NT2/D1 (cell line): ENCODE measurements at regions not wholly inside any gene's neighbourhood (a gene's known extent, or its start where the extent isn't known, plus 50 kb on each side); places are given as distances from the start of the nearest gene placed in this dataset.

Experiments used
- YY1 ChIP-seq: IDR thresholded peaks from 2 replicates; pipeline ENCODE4 v1.6.1; 2011; ENCODE audit not compliant: insufficient read length, insufficient read depth
- ZNF274 ChIP-seq: IDR thresholded peaks from 2 replicates; pipeline ENCODE4 v1.6.1; 2011; ENCODE audit warnings: mild to moderate bottlenecking, low read depth, low read length

DNA sequence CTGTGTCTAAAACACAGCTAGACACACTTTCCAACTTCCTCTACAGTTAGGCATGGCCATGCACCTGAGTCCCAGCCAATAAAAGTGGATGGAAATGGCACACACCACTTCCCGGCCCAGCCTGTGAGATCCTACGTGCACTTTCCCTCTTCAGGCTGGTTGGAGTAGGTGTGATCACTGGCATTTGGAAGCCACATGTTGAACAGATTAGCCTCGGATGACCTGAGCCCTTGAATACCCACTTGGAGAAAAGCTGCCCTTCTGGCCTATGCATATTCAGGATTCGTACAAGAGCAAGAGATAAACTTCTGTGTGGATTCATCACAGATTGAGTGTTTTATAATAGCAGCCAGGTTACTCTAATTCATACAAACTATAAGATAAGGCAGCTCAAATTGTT lies 359.0 kb upstream of the SLC30A5 start:
- TF ChIP-seq ZNF274 (no peak), YY1 (no peak)
